A549 (cell line): ENCODE measurements at regions not wholly inside any gene's neighbourhood (a gene's known extent, or its start where the extent isn't known, plus 50 kb on each side); places are given as distances from the start of the nearest gene placed in this dataset.

Source experiments
- ATAC-seq, 2 experiments: fragments of 200-7000 bp in 1 of 2; fragments of >200 bp in 1 of 2; cut with Nextera tagmentation in 1 of 2; cut with Tn5 transposase in 1 of 2; 3 replicates each; pipeline versions ENCODE4 v1.8.0 to v1.9.1; 2018 to 2020; ENCODE audit warnings: mild to moderate bottlenecking in 1 of 2, moderate library complexity in 1 of 2
- CTCF ChIA-PET: fragments of 300-600 bp; sonication (Branson Sonifier 250); formaldehyde crosslinking; extraction: SDS; loops from one replicate; lab custom pipeline; 2021; ENCODE audit warnings: antibody characterized with exemption, inconsistent platforms; lab: Yijun Ruan, JAX
- POLR2A ChIA-PET: fragments of 350-600 bp; formaldehyde crosslinking; extraction: SDS; loops from one replicate; lab custom pipeline; 2021; ENCODE audit warnings: antibody characterized with exemption, inconsistent platforms; lab: Yijun Ruan, JAX
- DNase-seq, 2 experiments: peaks; one replicate each; pipeline versions ENCODE4 v3.0.0 to v3.0.0-alpha.2; 2011 to 2016; ENCODE audit warnings: low read depth in 1 of 2, low spot score in 1 of 2
- FAIRE-seq: peaks from 2 replicates; lab custom pipeline; 2011; peaks lifted over from hg19 to GRCh38; lab: Jason Lieb, UNC
- H3K27ac ChIP-seq, 2 experiments: fragments of >200 bp; sonication (Bioruptor Twin); formaldehyde crosslinking; 3 replicates each; pipeline ENCODE4 v1.5.1; 2016 to 2017
- H3K4me1 ChIP-seq: fragments of >200 bp; sonication (Bioruptor Twin); formaldehyde crosslinking; 3 replicates; pipeline ENCODE4 v1.6.1; 2016
- H3K4me2 ChIP-seq: fragments of >200 bp; sonication (Bioruptor Twin); formaldehyde crosslinking; 3 replicates; pipeline ENCODE4 v1.6.1; 2016
- H3K4me3 ChIP-seq: fragments of >200 bp; sonication (Bioruptor Twin); formaldehyde crosslinking; 3 replicates; pipeline ENCODE4 v1.5.1; 2016
- H3K9me3 ChIP-seq: fragments of >200 bp; sonication (Bioruptor Twin); formaldehyde crosslinking; 3 replicates; pipeline ENCODE4 v1.6.1; 2016
- CBX2 ChIP-seq: fragments of 200-600 bp; sonication (generic); IDR thresholded peaks from 2 replicates; pipeline ENCODE4 v1.6.1; 2016; ENCODE audit warnings: low read depth, mild to moderate bottlenecking, borderline replicate concordance
- EHF ChIP-seq: fragments of 250-450 bp; sonication (Bioruptor Pico); IDR thresholded peaks from 2 replicates; pipeline ENCODE4 v1.5.0; 2020; ENCODE audit warnings: mild to moderate bottlenecking
- EP300 ChIP-seq, 2 experiments: fragments of >200 bp; sonication (Bioruptor Twin); formaldehyde crosslinking; IDR thresholded peaks; 2 replicates in 1 of 2; 3 replicates in 1 of 2; pipeline ENCODE4 v1.6.1; 2016 to 2017
- FOSB ChIP-seq: fragments of 250-450 bp; sonication (Bioruptor Pico); IDR thresholded peaks from 2 replicates; pipeline ENCODE4 v1.5.0; 2020; ENCODE audit warnings: mild to moderate bottlenecking, moderate library complexity
- FOXS1 ChIP-seq: fragments of 250-450 bp; sonication (Bioruptor Pico); IDR thresholded peaks from 2 replicates; pipeline ENCODE4 v1.5.0; 2020; ENCODE audit warnings: mild to moderate bottlenecking, moderate library complexity
- GATA3 ChIP-seq: IDR thresholded peaks from 2 replicates; pipeline ENCODE4 v1.6.1; 2012; ENCODE audit warnings: borderline replicate concordance
- HOXA7 ChIP-seq: fragments of 250-450 bp; sonication (Bioruptor Pico); IDR thresholded peaks from 2 replicates; pipeline ENCODE4 v1.5.0; 2020; ENCODE audit warnings: mild to moderate bottlenecking, moderate library complexity
- HOXB5 ChIP-seq: fragments of 250-450 bp; sonication (Bioruptor Pico); IDR thresholded peaks from 2 replicates; pipeline ENCODE4 v1.5.0; 2020; ENCODE audit warnings: mild to moderate bottlenecking, moderate library complexity
- KDM1A ChIP-seq: fragments of 200-600 bp; sonication (generic); IDR thresholded peaks from 2 replicates; pipeline ENCODE4 v1.6.1; 2016; ENCODE audit warnings: low read depth, mild to moderate bottlenecking
- KDM5A ChIP-seq: fragments of 200-600 bp; sonication (generic); IDR thresholded peaks from 2 replicates; pipeline ENCODE4 v1.6.1; 2016; ENCODE audit warnings: antibody characterized with exemption, mild to moderate bottlenecking
- MYC ChIP-seq: IDR thresholded peaks from 2 replicates; pipeline ENCODE4 v1.6.1; 2012; ENCODE audit warnings: mild to moderate bottlenecking, inconsistent platforms, low read length, improper control_type of control experiment, borderline replicate concordance
- NR3C1 ChIP-seq: fragments of >200 bp; sonication (Bioruptor Twin); formaldehyde crosslinking; IDR thresholded peaks from 3 replicates; pipeline ENCODE4 v1.6.1; 2017
- RAD21 ChIP-seq, 2 experiments: fragments of >200 bp in 1 of 2; sonication (Bioruptor Twin) in 1 of 2; formaldehyde crosslinking in 1 of 2; IDR thresholded peaks in 1 of 2; conservative IDR thresholded peaks in 1 of 2; 2 replicates in 1 of 2; 3 replicates in 1 of 2; pipeline ENCODE4 v1.6.1; 2012 to 2018; ENCODE audit warnings: inconsistent platforms in 1 of 2
- RNF2 ChIP-seq: fragments of 200-600 bp; sonication (generic); IDR thresholded peaks from 2 replicates; pipeline ENCODE4 v1.6.1; 2016; ENCODE audit warnings: low read depth, mild to moderate bottlenecking, antibody characterized with exemption, moderate library complexity, borderline replicate concordance
- SMC3 ChIP-seq: fragments of >200 bp; sonication (Bioruptor Twin); formaldehyde crosslinking; IDR thresholded peaks from 3 replicates; pipeline ENCODE4 v1.6.1; 2018; ENCODE audit warnings: inconsistent platforms
- SREBF2 ChIP-seq: fragments of 450-650 bp; IDR thresholded peaks from 2 replicates; pipeline ENCODE4 v1.6.1; 2014; ENCODE audit warnings: mild to moderate bottlenecking, moderate library complexity
- TP53 ChIP-seq: fragments of 250-450 bp; sonication (Bioruptor Pico); IDR thresholded peaks from 2 replicates; pipeline ENCODE4 v1.5.0; 2021; ENCODE audit warnings: mild to moderate bottlenecking, moderate library complexity
- ZNF302 ChIP-seq: fragments of 250-450 bp; sonication (Bioruptor Pico); IDR thresholded peaks from 2 replicates; pipeline ENCODE4 v1.9.0; 2021; ENCODE audit warnings: inconsistent platforms, mild to moderate bottlenecking, moderate library complexity
- ZSCAN20 ChIP-seq: fragments of 250-450 bp; sonication (Bioruptor Pico); IDR thresholded peaks from 2 replicates; pipeline ENCODE4 v1.8.0; 2022; ENCODE audit warnings: mild to moderate bottlenecking, moderate library complexity
- WGBS: methylation state at CpG from one replicate; pipeline ENCODE4 v1.1.6; 2017; ENCODE audit errors: missing lambda C conversion rate; 5-methylcytosine and 5-hydroxymethylcytosine counted together
- TF ChIP-seq, protein P1 (sequence below): fragments of >200 bp; sonication (Bioruptor Twin); formaldehyde crosslinking; IDR thresholded peaks from 3 replicates; pipeline ENCODE4 v1.6.1; 2016
- TF ChIP-seq, protein P2 (sequence below): fragments of 150-350 bp; IDR thresholded peaks from 2 replicates; pipeline ENCODE4 v1.6.1; 2014; ENCODE audit warnings: low read depth, mild to moderate bottlenecking, low read length
- TF ChIP-seq, protein P3 (sequence below): fragments of >200 bp; sonication (Bioruptor Twin); formaldehyde crosslinking; IDR thresholded peaks from 3 replicates; pipeline ENCODE4 v1.5.1; 2016
- TF ChIP-seq, protein P4 (sequence below): fragments of >200 bp; sonication (Bioruptor Twin); formaldehyde crosslinking; IDR thresholded peaks from 2 replicates; pipeline ENCODE4 v1.6.1; 2016
- TF ChIP-seq, protein P5 (sequence below): fragments of 450-650 bp; IDR thresholded peaks from 2 replicates; pipeline ENCODE4 v1.6.1; 2014; ENCODE audit warnings: antibody characterized with exemption

DNA sequence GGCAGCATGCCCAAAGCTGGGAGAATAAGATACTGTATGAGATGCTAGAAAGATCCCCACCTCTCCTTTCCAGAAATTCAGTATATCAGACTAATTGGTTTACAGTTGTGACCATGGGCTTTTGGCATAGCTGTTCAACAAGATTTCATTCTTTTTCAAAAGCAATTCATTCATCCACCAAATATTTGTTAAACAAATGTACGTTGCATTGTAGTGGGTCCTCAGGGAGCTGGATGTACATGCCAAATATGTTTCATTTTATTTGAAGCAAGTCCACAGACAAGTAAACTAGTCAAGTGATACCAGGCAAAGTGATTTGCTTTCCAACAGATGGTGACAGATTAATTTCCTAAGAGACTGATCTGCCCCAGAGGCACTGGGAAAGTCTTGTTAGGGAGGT, 85.8 kb upstream of the ESR1 start:
- Histone ChIP-seq H3K4me3 (no peak overlapping the region), H3K4me1 (no peaks in the 10 kb centered on the region), H3K4me2 (no peak overlapping the region), H3K27ac (no peak overlapping the region), H3K9me3 (no peaks in the 10 kb centered on the region)
- CTCF ChIA-PET: no interaction called here
- WGBS: 25% methylated on average over 1 of the region's 1 CpG
- FAIRE-seq (no peak), DNase-seq (no peak), ATAC-seq (no peak)
- TF ChIP-seq, protein P1, sequence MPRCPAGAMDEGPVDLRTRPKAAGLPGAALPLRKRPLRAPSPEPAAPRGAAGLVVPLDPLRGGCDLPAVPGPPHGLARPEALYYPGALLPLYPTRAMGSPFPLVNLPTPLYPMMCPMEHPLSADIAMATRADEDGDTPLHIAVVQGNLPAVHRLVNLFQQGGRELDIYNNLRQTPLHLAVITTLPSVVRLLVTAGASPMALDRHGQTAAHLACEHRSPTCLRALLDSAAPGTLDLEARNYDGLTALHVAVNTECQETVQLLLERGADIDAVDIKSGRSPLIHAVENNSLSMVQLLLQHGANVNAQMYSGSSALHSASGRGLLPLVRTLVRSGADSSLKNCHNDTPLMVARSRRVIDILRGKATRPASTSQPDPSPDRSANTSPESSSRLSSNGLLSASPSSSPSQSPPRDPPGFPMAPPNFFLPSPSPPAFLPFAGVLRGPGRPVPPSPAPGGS: no peak
- no peak for TF ChIP-seq FOXS1 (CRISPR knock-in tag)
- TF ChIP-seq, protein P2, sequence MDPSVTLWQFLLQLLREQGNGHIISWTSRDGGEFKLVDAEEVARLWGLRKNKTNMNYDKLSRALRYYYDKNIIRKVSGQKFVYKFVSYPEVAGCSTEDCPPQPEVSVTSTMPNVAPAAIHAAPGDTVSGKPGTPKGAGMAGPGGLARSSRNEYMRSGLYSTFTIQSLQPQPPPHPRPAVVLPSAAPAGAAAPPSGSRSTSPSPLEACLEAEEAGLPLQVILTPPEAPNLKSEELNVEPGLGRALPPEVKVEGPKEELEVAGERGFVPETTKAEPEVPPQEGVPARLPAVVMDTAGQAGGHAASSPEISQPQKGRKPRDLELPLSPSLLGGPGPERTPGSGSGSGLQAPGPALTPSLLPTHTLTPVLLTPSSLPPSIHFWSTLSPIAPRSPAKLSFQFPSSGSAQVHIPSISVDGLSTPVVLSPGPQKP: no peak
- TF ChIP-seq SMC3: no peak
- no peak for TF ChIP-seq KDM5A
- no peak for TF ChIP-seq RAD21 (conservative IDR thresholded peaks at IDR 0.05 in 1 of 2, IDR thresholded peaks at IDR 0.05 in 1 of 2)
- no peak for TF ChIP-seq FOSB (CRISPR knock-in tag)
- TF ChIP-seq, protein P3, sequence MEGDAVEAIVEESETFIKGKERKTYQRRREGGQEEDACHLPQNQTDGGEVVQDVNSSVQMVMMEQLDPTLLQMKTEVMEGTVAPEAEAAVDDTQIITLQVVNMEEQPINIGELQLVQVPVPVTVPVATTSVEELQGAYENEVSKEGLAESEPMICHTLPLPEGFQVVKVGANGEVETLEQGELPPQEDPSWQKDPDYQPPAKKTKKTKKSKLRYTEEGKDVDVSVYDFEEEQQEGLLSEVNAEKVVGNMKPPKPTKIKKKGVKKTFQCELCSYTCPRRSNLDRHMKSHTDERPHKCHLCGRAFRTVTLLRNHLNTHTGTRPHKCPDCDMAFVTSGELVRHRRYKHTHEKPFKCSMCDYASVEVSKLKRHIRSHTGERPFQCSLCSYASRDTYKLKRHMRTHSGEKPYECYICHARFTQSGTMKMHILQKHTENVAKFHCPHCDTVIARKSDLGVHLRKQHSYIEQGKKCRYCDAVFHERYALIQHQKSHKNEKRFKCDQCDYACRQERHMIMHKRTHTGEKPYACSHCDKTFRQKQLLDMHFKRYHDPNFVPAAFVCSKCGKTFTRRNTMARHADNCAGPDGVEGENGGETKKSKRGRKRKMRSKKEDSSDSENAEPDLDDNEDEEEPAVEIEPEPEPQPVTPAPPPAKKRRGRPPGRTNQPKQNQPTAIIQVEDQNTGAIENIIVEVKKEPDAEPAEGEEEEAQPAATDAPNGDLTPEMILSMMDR: no peak
- TF ChIP-seq EP300 (IDR thresholded peaks at IDR 0.05): no peak
- TF ChIP-seq KDM1A: no peak
- POLR2A ChIA-PET: no interaction called here

DNA sequence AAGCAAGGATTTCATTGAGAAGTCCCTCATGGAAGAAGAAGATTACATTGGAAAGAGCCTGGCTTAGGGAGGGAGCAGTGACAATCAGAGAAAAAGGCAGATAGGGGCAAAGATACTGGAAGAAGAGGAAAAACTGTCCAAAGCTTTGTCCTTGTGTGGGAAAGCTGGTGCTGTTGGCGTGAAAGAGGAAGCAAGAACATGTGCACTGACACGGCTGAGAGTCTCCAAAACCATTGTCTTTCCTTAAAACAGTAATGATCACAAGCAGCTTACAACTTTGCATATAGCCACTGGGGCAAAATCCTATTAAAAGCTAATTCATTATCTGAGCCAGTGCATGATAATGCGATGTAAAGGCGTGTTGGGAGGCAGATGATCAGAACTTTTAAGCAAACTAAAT, 85.1 kb upstream of the ESR1 start:
- no peak overlapping the region for H3K4me2 ChIP-seq
- no peak for FAIRE-seq
- ChIA-PET CTCF (no interaction called here), POLR2A (no interaction called here)
- no peaks in the 10 kb centered on the region for H3K4me1 ChIP-seq
- no peak overlapping the region for H3K4me3 ChIP-seq
- WGBS: 39% methylated on average over 4 of the region's 4 CpGs
- DNase-seq: no peak
- H3K27ac ChIP-seq: no peak overlapping the region
- TF ChIP-seq ZNF302 (CRISPR knock-in tag) (no peak), TP53 (CRISPR knock-in tag) (no peak), NR3C1 (no peak), MYC (no peak), RAD21 (conservative IDR thresholded peaks at IDR 0.05 in 1 of 2, IDR thresholded peaks at IDR 0.05 in 1 of 2) (no peak)
- TF ChIP-seq, protein P2: no peak
- ATAC-seq: no peak
- H3K9me3 ChIP-seq: no peaks in the 10 kb centered on the region

DNA sequence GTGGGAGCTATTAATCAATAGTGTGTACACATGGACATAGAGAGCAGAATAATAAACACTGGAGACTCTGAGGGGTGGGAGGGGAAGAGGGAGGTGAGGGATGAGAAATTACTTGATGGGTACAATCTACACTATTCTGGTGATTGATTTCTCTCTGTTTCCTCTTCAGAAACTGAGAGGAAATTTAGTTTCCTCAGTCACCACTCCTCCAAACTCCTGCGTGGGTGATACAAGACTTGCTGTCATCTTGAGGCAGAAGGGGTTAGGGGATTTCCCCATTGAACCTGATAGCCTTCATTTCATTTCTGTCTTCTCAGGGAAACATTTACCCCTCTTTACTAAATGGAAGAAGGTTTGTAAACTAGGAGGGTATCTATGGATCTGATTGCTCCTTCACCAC, 84.3 kb upstream of the ESR1 start:
- no peak overlapping the region for H3K27ac ChIP-seq
- POLR2A ChIA-PET: no interaction called here
- WGBS: 7% methylated on average over 1 of the region's 1 CpG

More for the DNA sequence above, 84.3 kb upstream of the ESR1 start:
- H3K4me3 ChIP-seq: no peak overlapping the region
- FAIRE-seq (no peak), DNase-seq (no peak), ATAC-seq (no peak)
- no peaks in the 10 kb centered on the region for H3K4me1 ChIP-seq
- TF ChIP-seq SREBF2: no peak
- TF ChIP-seq RNF2: no peak
- no peak for TF ChIP-seq EHF
- no peak for TF ChIP-seq TP53 (CRISPR knock-in tag)
- TF ChIP-seq, protein P4, sequence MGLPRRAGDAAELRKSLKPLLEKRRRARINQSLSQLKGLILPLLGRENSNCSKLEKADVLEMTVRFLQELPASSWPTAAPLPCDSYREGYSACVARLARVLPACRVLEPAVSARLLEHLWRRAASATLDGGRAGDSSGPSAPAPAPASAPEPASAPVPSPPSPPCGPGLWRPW: no peak
- TF ChIP-seq, protein P5, sequence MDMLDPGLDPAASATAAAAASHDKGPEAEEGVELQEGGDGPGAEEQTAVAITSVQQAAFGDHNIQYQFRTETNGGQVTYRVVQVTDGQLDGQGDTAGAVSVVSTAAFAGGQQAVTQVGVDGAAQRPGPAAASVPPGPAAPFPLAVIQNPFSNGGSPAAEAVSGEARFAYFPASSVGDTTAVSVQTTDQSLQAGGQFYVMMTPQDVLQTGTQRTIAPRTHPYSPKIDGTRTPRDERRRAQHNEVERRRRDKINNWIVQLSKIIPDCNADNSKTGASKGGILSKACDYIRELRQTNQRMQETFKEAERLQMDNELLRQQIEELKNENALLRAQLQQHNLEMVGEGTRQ: no peak
- TF ChIP-seq, protein P1: no peak
- TF ChIP-seq HOXA7: no peak
- no peak for TF ChIP-seq CBX2
- TF ChIP-seq GATA3: no peak
- TF ChIP-seq RAD21 (conservative IDR thresholded peaks at IDR 0.05 in 1 of 2, IDR thresholded peaks at IDR 0.05 in 1 of 2): no peak
- no peak for TF ChIP-seq KDM1A
- TF ChIP-seq HOXB5: no peak
- TF ChIP-seq FOXS1 (CRISPR knock-in tag): no peak
- TF ChIP-seq ZSCAN20 (CRISPR knock-in tag): no peak
- CTCF ChIA-PET: no interaction called here
- no peaks in the 10 kb centered on the region for H3K9me3 ChIP-seq
- H3K4me2 ChIP-seq: no peak overlapping the region
